CD4-positive, CD25-positive, alpha-beta regulatory T cell (primary cell): ENCODE measurements at regions not wholly inside any gene's neighbourhood (a gene's known extent, or its start where the extent isn't known, plus 50 kb on each side); places are given as distances from the start of the nearest gene placed in this dataset.
"Not testable (repeated sequence)": the region's sequence is repeated elsewhere in the genome, so short reads cannot be mapped to it uniquely, and the experiment has no call there.

Experiments used
- ATAC-seq, 2 donors: fragments of 150-1000 bp; cut with Tn5 transposase; one replicate each; pipeline ENCODE4 v1.10.0; 2021; ENCODE audit warnings: low read depth in 2 of 2, moderate number of reproducible peaks in 2 of 2, moderate library complexity in 1 of 2
- DNase-seq, 3 donors: peaks; one replicate each; pipeline versions ENCODE4 v3.0.0 to v3.0.0-alpha.2; 2012 to 2022; ENCODE audit warnings: mixed read lengths in 1 of 3
- H3K27ac ChIP-seq: one replicate; pipeline ENCODE4 v1.7.0; 2013; ENCODE audit warnings: mild to moderate bottlenecking, low read length; ENCODE audit not compliant: insufficient read depth, poor library complexity, severe bottlenecking
- H3K27me3 ChIP-seq: one replicate; pipeline ENCODE4 v1.7.0; 2013; ENCODE audit warnings: low read length; ENCODE audit not compliant: control insufficient read depth, insufficient read depth
- H3K36me3 ChIP-seq: one replicate; pipeline ENCODE4 v1.7.0; 2013; ENCODE audit warnings: mild to moderate bottlenecking, low read length, moderate library complexity; ENCODE audit not compliant: control insufficient read depth, insufficient read depth
- H3K4me1 ChIP-seq: 2 replicates; pipeline ENCODE4 v1.7.0; 2013; ENCODE audit warnings: mild to moderate bottlenecking, low read length; ENCODE audit not compliant: insufficient read depth, control insufficient read depth, poor library complexity, severe bottlenecking
- H3K4me3 ChIP-seq: one replicate; pipeline ENCODE4 v1.7.0; 2013; ENCODE audit warnings: low read depth, mild to moderate bottlenecking, low read length, moderate library complexity
- H3K9me3 ChIP-seq, 2 experiments: 1 replicate in 1 of 2; 2 replicates in 1 of 2; pipeline ENCODE4 v1.7.0; 2013; ENCODE audit warnings: low read length in 2 of 2, mild to moderate bottlenecking in 1 of 2, moderate library complexity in 1 of 2; ENCODE audit not compliant: control insufficient read depth in 2 of 2
- H3K27ac Mint-ChIP-seq, 3 donors: one replicate each; pipeline ENCODE4 v1.8.0; 2020 to 2022; ENCODE audit warnings: mild to moderate bottlenecking in 3 of 3, mixed read lengths in 3 of 3, moderate library complexity in 2 of 3
- H3K27me3 Mint-ChIP-seq: one replicate; pipeline ENCODE4 v1.8.0; 2022; ENCODE audit warnings: mild to moderate bottlenecking, mixed read lengths
- H3K36me3 Mint-ChIP-seq: one replicate; pipeline ENCODE4 v1.8.0; 2020; ENCODE audit warnings: mixed read lengths
- H3K4me1 Mint-ChIP-seq, 4 donors: one replicate each; pipeline ENCODE4 v1.8.0; 2020 to 2022; ENCODE audit warnings: mixed read lengths in 4 of 4, mild to moderate bottlenecking in 1 of 4
- H3K4me3 Mint-ChIP-seq, 4 donors: one replicate each; pipeline ENCODE4 v1.8.0; 2020 to 2022; ENCODE audit warnings: mild to moderate bottlenecking in 4 of 4, mixed read lengths in 4 of 4, moderate library complexity in 3 of 4
- H3K9me3 Mint-ChIP-seq, 7 donors: one replicate each; pipeline ENCODE4 v1.8.0; 2020 to 2022; ENCODE audit warnings: mixed read lengths in 7 of 7, mild to moderate bottlenecking in 3 of 7, moderate library complexity in 2 of 7

DNA sequence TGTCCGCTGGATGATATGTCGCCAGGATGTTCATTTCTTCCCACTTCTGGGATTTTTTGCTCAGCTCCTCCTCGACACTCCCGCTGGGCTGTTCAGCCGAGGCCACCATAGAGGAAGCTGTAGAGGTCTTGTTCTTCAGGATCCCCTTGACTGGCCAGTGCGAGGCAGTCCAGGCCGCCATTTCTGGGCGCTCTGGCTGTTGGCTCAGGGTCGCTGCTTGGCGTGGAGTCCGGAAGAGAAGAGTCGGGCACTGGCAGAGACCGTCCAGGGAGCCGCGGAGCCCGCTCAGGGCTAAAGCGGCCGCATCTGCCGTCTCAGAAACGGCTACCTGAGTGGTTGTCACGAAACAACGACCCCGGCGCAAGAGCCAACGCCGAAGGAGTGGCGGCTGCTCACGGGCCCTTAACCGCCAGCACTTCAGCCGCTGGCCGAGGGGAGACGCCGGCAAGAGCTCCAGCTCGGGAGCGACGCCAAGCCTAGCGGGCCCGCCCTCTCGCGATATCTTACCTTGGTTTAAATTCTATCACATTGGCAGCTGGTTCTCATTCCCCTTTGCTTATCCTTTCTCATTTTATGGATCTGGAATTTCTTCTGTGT lies 50.9 kb upstream of the RUBCNL start:
- not testable (repeated sequence) for H3K27me3 ChIP-seq, H3K36me3 ChIP-seq, H3K9me3 ChIP-seq, H3K4me1 Mint-ChIP-seq, H3K4me3 Mint-ChIP-seq, H3K4me3 ChIP-seq, H3K9me3 Mint-ChIP-seq, H3K36me3 Mint-ChIP-seq, H3K27ac Mint-ChIP-seq, H3K27me3 Mint-ChIP-seq, ATAC-seq, H3K27ac ChIP-seq, H3K4me1 ChIP-seq, DNase-seq
